ENCODE measurements at regions not wholly inside any gene's neighbourhood (a gene's known extent, or its start where the extent isn't known, plus 50 kb on each side); places are given as distances from the start of the nearest gene placed in this dataset.

GRCh38 chr11:29029452-29029851, 921.3 kb downstream of the METTL15 start:
- no peak for DNase-seq

- no peak for DNase-seq
These were observed 919.2 kb downstream of the METTL15 start for GRCh38 chr11:29027436-29027835.

- DNase-seq, result no peak
These were observed 918.1 kb downstream of the METTL15 start for GRCh38 chr11:29026286-29026685.

GRCh38 chr11:29025001-29025400, 916.8 kb downstream of the METTL15 start:
- DNase-seq, result no peak

GRCh38 chr11:29024386-29024785, 916.2 kb downstream of the METTL15 start:
- no peak for DNase-seq

- no peak for DNase-seq
These were observed 915.6 kb downstream of the METTL15 start for GRCh38 chr11:29023761-29024160.

GRCh38 chr11:29022676-29023075, 914.5 kb downstream of the METTL15 start:
- DNase-seq, result no peak

GRCh38 chr11:29019960-29020683, 911.9 kb downstream of the METTL15 start:
- DNase-seq, result no peak

GRCh38 chr11:29018631-29019030, 910.4 kb downstream of the METTL15 start:
- DNase-seq, result no peak

GRCh38 chr11:29017941-29018340, 909.8 kb downstream of the METTL15 start:
- no peak for DNase-seq

- no peak for DNase-seq
These were observed 904.3 kb downstream of the METTL15 start for GRCh38 chr11:29012507-29012906.

- DNase-seq, result no peak
These were observed 901.2 kb downstream of the METTL15 start for GRCh38 chr11:29009426-29009825.

GRCh38 chr11:29008481-29008880, 900.3 kb downstream of the METTL15 start:
- no peak for DNase-seq

- DNase-seq, result no peak
These were observed 898.5 kb downstream of the METTL15 start for GRCh38 chr11:29006668-29007067.

GRCh38 chr11:29005401-29005980, 897.3 kb downstream of the METTL15 start:
- no peak for DNase-seq

GRCh38 chr11:29002816-29003215, 894.6 kb downstream of the METTL15 start:
- DNase-seq, result no peak

GRCh38 chr11:28999620-29000019, 891.4 kb downstream of the METTL15 start:
- no peak for DNase-seq

GRCh38 chr11:28992996-28993395, 884.8 kb downstream of the METTL15 start:
- no peak for DNase-seq

GRCh38 chr11:28984231-28984630, 876.0 kb downstream of the METTL15 start:
- DNase-seq, result no peak

GRCh38 chr11:28983780-28984179, 875.6 kb downstream of the METTL15 start:
- DNase-seq, result no peak

- DNase-seq, result no peak
These were observed 873.2 kb downstream of the METTL15 start for GRCh38 chr11:28981381-28981780.

GRCh38 chr11:28976801-28977145, 868.6 kb downstream of the METTL15 start:
- no peak for DNase-seq

- no peak for DNase-seq
These were observed 868.0 kb downstream of the METTL15 start for GRCh38 chr11:28976012-28976800.

GRCh38 chr11:28969832-28970231, 861.6 kb downstream of the METTL15 start:
- DNase-seq, result no peak

All from C1 segment of cervical spinal cord (tissue), 14 donors.